ENCODE measurements at regions not wholly inside any gene's neighbourhood (a gene's known extent, or its start where the extent isn't known, plus 50 kb on each side); places are given as distances from the start of the nearest gene placed in this dataset.

- no peak for TF ChIP-seq ETS2 (tag; IDR thresholded peaks at IDR 0.05; ENCODE audit: borderline replicate concordance, poor library complexity, severe bottlenecking)
- TF ChIP-seq CBX1 (IDR thresholded peaks at IDR 0.05; ENCODE audit: low read depth), result no peak
- TF ChIP-seq ZNF584 (CRISPR knock-in tag; IDR thresholded peaks at IDR 0.05; ENCODE audit: low read depth), result no peak
- no peak for TF ChIP-seq CEBPG (CRISPR knock-in tag; IDR thresholded peaks at IDR 0.05)
- no peak for TF ChIP-seq CEBPG (tag; conservative IDR thresholded peaks at IDR 0.05 in 1 of 2, IDR thresholded peaks at IDR 0.05 in 1 of 2)
- no peak for TF ChIP-seq ZBTB11 (CRISPR knock-in tag; IDR thresholded peaks at IDR 0.05)
- peak; percentile 71; the same call in 1 of the 2 replicates for TF ChIP-seq ADNP (tag; IDR thresholded peaks at IDR 0.05)
- TF ChIP-seq HES1 (IDR thresholded peaks at IDR 0.05; ENCODE audit: low read depth), result no peak
- TF ChIP-seq DACH1 (IDR thresholded peaks at IDR 0.05; ENCODE audit: partially characterized antibody), result no peak
- no peak for TF ChIP-seq PCBP1 (IDR thresholded peaks at IDR 0.05; ENCODE audit: low read depth, low read length, poor library complexity, severe bottlenecking)
- TF ChIP-seq ZNF445 (CRISPR knock-in tag; IDR thresholded peaks at IDR 0.05; ENCODE audit: low read depth), result no peak
- TF ChIP-seq CHD4 (IDR thresholded peaks at IDR 0.05; ENCODE audit: insufficient read depth, insufficient replicate concordance, low read depth, low read length, poor library complexity, severe bottlenecking), result peak; percentile 84
- no peak for TF ChIP-seq E2F3 (CRISPR knock-in tag; IDR thresholded peaks at IDR 0.05)
- TF ChIP-seq ZNF184 (CRISPR knock-in tag; IDR thresholded peaks at IDR 0.05), result no peak
- TF ChIP-seq ZNF444 (CRISPR knock-in tag; IDR thresholded peaks at IDR 0.05), result no peak
- no peak for TF ChIP-seq PREB (CRISPR knock-in tag; IDR thresholded peaks at IDR 0.05)
- no peak for TF ChIP-seq HCFC1 (IDR thresholded peaks at IDR 0.05; ENCODE audit: low read depth, low read length)
- no peak for TF ChIP-seq HSF4 (CRISPR knock-in tag; IDR thresholded peaks at IDR 0.05; ENCODE audit: borderline replicate concordance)
- peak in 1 of 2 experiments; percentile 44; a peak in 1 of 4 replicates for TF ChIP-seq RCOR1 (IDR thresholded peaks at IDR 0.05; ENCODE audit: borderline replicate concordance in 1 of 2, low read depth in 2 of 2, low read length in 2 of 2)
- no peak for TF ChIP-seq GABPB1 (CRISPR knock-in tag; IDR thresholded peaks at IDR 0.05)
- TF ChIP-seq KAT7 (CRISPR knock-in tag; IDR thresholded peaks at IDR 0.05; ENCODE audit: borderline replicate concordance), result no peak
- no peak for TF ChIP-seq RBM39 (optimal IDR thresholded peaks at IDR 0.05; ENCODE audit: low read depth, low read length)
- TF ChIP-seq SLC30A9 (CRISPR knock-in tag; IDR thresholded peaks at IDR 0.05), result no peak
Observed at GRCh38 chr5:68379275-68380036, 163.9 kb downstream of the PIK3R1 start (continued).

Measured in K562 (cell line).